ENCODE measurements at regions not wholly inside any gene's neighbourhood (a gene's known extent, or its start where the extent isn't known, plus 50 kb on each side); places are given as distances from the start of the nearest gene placed in this dataset.

GRCh38 chr14:66389481-66389880, 96.7 kb upstream of the CCDC196 start:
- no peaks in the 10 kb centered on the region for H3K36me3 Mint-ChIP-seq (ENCODE audit: low read depth)
- H3K27me3 ChIP-seq (ENCODE audit: insufficient read depth): no peaks in the 10 kb centered on the region
- no peaks in the 10 kb centered on the region for H3K4me1 ChIP-seq (ENCODE audit: insufficient read depth)
- H3K79me2 ChIP-seq (replicated peaks; ENCODE audit: insufficient read depth): no peaks in the 10 kb centered on the region
- no peak overlapping the region for H3K4me2 ChIP-seq
- no peak overlapping the region for H3K4me3 Mint-ChIP-seq
- no peaks in the 10 kb centered on the region for H4K20me1 ChIP-seq (replicated peaks; ENCODE audit: insufficient read depth)
- no peaks in the 10 kb centered on the region for H3K36me3 ChIP-seq (ENCODE audit: insufficient read depth)
- H2AFZ ChIP-seq: no peak overlapping the region
- H3K4me3 ChIP-seq: no peak overlapping the region
- no peaks in the 10 kb centered on the region for H3K9me2 ChIP-seq (ENCODE audit: insufficient read depth)
- no peaks in the 10 kb centered on the region for H3K9me3 Mint-ChIP-seq
- H3K27ac ChIP-seq (ENCODE audit: low read depth): no peak overlapping the region
- no peak for TF ChIP-seq NANOG (IDR thresholded peaks at IDR 0.05; ENCODE audit: borderline replicate concordance)
- TF ChIP-seq, protein P1, sequence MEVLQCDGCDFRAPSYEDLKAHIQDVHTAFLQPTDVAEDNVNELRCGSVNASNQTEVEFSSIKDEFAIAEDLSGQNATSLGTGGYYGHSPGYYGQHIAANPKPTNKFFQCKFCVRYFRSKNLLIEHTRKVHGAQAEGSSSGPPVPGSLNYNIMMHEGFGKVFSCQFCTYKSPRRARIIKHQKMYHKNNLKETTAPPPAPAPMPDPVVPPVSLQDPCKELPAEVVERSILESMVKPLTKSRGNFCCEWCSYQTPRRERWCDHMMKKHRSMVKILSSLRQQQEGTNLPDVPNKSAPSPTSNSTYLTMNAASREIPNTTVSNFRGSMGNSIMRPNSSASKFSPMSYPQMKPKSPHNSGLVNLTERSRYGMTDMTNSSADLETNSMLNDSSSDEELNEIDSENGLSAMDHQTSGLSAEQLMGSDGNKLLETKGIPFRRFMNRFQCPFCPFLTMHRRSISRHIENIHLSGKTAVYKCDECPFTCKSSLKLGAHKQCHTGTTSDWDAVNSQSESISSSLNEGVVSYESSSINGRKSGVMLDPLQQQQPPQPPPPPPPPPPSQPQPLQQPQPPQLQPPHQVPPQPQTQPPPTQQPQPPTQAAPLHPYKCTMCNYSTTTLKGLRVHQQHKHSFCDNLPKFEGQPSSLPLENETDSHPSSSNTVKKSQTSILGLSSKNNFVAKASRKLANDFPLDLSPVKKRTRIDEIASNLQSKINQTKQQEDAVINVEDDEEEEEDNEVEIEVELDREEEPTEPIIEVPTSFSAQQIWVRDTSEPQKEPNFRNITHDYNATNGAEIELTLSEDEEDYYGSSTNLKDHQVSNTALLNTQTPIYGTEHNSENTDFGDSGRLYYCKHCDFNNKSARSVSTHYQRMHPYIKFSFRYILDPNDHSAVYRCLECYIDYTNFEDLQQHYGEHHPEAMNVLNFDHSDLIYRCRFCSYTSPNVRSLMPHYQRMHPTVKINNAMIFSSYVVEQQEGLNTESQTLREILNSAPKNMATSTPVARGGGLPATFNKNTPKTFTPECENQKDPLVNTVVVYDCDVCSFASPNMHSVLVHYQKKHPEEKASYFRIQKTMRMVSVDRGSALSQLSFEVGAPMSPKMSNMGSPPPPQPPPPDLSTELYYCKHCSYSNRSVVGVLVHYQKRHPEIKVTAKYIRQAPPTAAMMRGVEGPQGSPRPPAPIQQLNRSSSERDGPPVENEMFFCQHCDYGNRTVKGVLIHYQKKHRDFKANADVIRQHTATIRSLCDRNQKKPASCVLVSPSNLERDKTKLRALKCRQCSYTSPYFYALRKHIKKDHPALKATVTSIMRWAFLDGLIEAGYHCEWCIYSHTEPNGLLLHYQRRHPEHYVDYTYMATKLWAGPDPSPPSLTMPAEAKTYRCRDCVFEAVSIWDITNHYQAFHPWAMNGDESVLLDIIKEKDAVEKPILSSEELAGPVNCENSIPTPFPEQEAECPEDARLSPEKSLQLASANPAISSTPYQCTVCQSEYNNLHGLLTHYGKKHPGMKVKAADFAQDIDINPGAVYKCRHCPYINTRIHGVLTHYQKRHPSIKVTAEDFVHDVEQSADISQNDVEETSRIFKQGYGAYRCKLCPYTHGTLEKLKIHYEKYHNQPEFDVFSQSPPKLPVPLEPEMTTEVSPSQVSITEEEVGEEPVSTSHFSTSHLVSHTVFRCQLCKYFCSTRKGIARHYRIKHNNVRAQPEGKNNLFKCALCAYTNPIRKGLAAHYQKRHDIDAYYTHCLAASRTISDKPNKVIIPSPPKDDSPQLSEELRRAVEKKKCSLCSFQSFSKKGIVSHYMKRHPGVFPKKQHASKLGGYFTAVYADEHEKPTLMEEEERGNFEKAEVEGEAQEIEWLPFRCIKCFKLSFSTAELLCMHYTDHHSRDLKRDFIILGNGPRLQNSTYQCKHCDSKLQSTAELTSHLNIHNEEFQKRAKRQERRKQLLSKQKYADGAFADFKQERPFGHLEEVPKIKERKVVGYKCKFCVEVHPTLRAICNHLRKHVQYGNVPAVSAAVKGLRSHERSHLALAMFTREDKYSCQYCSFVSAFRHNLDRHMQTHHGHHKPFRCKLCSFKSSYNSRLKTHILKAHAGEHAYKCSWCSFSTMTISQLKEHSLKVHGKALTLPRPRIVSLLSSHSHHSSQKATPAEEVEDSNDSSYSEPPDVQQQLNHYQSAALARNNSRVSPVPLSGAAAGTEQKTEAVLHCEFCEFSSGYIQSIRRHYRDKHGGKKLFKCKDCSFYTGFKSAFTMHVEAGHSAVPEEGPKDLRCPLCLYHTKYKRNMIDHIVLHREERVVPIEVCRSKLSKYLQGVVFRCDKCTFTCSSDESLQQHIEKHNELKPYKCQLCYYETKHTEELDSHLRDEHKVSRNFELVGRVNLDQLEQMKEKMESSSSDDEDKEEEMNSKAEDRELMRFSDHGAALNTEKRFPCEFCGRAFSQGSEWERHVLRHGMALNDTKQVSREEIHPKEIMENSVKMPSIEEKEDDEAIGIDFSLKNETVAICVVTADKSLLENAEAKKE (CRISPR knock-in tag; IDR thresholded peaks at IDR 0.05): no peak
- TF ChIP-seq ETS1 (IDR thresholded peaks at IDR 0.05): no peak
- TF ChIP-seq CREB1 (CRISPR knock-in tag; IDR thresholded peaks at IDR 0.05; ENCODE audit: low read depth): no peak
- TF ChIP-seq EZH2 (IDR thresholded peaks at IDR 0.05; ENCODE audit: low read depth, unreplicated experiment): no peak
- no peak for TF ChIP-seq ZNF331 (CRISPR knock-in tag; IDR thresholded peaks at IDR 0.05; ENCODE audit: low read depth)
- no peak for TF ChIP-seq ZNF114 (CRISPR knock-in tag; IDR thresholded peaks at IDR 0.05)
- H3K27me3 Mint-ChIP-seq (ENCODE audit: insufficient read depth, low read depth, poor library complexity): peaks cover 3% of the 10 kb centered on the region
- H3K27ac Mint-ChIP-seq: no peak overlapping the region
- H3F3A ChIP-seq (replicated peaks; ENCODE audit: low read depth): no peaks in the 10 kb centered on the region
- ATAC-seq (no peak), DNase-seq (ENCODE audit: low spot score) (no peak)
- no peaks in the 10 kb centered on the region; the same call in 2 of the 3 replicates for H3K4me1 Mint-ChIP-seq
